ENCODE measurements at regions not wholly inside any gene's neighbourhood (a gene's known extent, or its start where the extent isn't known, plus 50 kb on each side); places are given as distances from the start of the nearest gene placed in this dataset.
A peak's percentile ranks its signal among the peaks of the same experiment; 100 is the strongest.

DNA sequence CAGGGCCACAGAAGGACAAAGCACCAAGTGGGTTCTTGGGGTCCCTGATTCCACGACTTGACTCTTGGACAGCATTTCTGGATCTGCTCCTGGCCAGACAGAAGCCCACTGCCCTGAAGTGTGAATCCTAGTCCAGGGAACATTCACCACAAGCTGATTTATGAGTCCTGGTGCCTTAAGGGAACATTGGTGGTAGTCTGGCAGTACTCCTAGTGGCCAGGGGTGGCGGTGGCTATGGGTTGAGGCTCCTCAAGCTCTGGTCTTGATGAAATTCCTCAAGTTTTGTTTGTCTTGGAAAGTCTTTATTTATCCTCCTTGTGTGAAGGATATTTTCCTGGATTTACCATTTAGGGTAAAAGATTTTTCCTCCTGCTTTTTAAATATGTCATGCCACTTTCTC is 307.5 kb downstream of the PYDC2 start:
- peak; percentile 17 for TF ChIP-seq CTCF (IDR thresholded peaks at IDR 0.05; ENCODE audit: low read depth, low read length, poor library complexity, severe bottlenecking)
- TF ChIP-seq EZH2phosphoT487 (IDR thresholded peaks at IDR 0.05; ENCODE audit: borderline replicate concordance, low read length) = no peak

Data from DOHH2 (cell line).